Astrocyte of the cerebellum (primary cell): ENCODE measurements at regions not wholly inside any gene's neighbourhood (a gene's known extent, or its start where the extent isn't known, plus 50 kb on each side); places are given as distances from the start of the nearest gene placed in this dataset.

Experiments used
- DNase-seq: peaks from one replicate; pipeline ENCODE4 v3.0.0-alpha.2; 2011; ENCODE audit warnings: low read depth
- H3K4me3 ChIP-seq: 2 replicates; pipeline ENCODE4 v1.5.1; 2011; ENCODE audit warnings: mild to moderate bottlenecking, low read depth, low read length, moderate library complexity
- CTCF ChIP-seq: IDR thresholded peaks from 2 replicates; pipeline ENCODE4 v1.5.1; 2012; ENCODE audit warnings: low read length, low read depth, moderate library complexity, mild to moderate bottlenecking; ENCODE audit errors: missing control alignments
- in situ Hi-C: cut with HindIII; loops from 2 replicates; pipeline ENCODE4 v1.10.0; 2017; ENCODE audit warnings: low sequenced_read_pairs

DNA sequence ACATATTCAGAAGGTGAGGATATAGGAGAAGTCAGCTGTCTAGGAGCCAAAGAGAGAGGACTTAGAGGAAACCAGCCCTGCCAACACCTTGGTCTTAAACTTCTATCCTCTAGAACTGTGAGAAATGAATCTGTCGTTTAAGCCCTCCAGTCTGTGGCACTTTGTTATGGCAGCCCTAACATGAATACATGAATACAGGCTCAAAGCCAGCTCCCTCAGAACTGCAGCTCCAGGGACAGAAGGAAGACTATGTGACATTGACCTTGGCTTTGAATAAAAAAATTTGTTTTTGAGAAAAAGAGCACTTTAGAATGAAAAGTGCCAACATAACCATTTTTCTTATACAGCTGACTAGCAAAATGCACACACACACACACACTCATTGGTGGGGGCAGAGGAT, 110.9 kb upstream of the ATP2B2 start:
- DNase-seq: no peak
- no peak overlapping the region for H3K4me3 ChIP-seq
- no peak for TF ChIP-seq CTCF
- in situ Hi-C loops: no loop called here

DNA sequence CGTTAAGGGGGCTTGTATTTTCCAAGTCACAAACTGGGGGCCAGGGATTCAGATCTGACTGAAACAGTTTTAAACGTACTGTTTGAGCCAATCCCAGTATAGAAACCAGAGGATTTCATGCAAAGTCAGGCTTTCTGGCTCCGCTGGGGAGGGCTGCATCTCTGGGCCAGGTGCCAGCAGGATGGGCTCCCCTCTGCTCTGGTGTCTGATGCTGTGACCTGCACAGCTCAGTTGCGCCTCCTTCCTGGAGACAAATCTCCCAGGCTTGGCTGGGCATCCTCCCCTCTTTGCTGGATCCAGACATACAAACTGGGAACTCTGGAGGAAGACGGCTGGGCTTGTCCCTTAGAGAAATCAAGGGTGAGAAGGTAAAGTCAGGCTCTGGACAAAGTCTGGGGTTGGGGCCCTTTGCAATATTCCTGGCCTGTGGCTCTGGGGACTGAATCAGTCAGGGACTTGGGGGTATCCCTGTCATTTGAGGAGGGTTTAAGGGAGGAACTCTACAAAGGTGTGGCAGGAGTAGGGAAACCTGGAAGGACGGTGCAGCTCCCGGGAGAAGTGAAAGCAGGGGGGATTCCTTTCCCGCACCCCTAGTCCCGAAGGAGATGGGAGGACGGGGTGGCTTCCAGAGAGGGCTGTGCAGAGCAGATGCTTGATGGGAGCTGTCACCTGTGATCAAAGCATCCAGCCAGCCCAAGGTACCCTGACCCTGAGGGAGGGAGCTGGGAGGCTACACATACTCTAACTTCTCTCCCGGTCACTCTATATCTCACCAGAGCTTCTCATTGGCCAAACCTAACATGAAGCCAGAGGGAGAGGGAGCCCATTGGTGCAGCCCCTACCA, 114.8 kb upstream of the ATP2B2 start:
- TF ChIP-seq CTCF: no peak
- no peak for DNase-seq
- H3K4me3 ChIP-seq: no peak overlapping the region
- in situ Hi-C loops: no loop called here

DNA sequence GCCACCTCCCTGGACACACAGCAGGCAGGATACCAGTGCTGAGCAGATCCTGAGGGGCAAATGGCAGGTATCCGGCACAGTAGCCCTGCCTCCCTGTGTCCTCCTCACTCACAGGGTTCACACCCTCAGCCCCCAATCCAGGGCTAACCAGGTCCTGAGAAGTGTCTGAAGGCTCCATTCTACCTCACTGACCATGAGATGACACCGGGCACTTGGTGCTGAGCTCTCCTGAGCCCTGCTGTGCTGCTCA, 115.4 kb upstream of the ATP2B2 start:
- TF ChIP-seq CTCF: no peak
- in situ Hi-C loops: no loop called here
- DNase-seq: no peak
- H3K4me3 ChIP-seq: no peak overlapping the region

DNA sequence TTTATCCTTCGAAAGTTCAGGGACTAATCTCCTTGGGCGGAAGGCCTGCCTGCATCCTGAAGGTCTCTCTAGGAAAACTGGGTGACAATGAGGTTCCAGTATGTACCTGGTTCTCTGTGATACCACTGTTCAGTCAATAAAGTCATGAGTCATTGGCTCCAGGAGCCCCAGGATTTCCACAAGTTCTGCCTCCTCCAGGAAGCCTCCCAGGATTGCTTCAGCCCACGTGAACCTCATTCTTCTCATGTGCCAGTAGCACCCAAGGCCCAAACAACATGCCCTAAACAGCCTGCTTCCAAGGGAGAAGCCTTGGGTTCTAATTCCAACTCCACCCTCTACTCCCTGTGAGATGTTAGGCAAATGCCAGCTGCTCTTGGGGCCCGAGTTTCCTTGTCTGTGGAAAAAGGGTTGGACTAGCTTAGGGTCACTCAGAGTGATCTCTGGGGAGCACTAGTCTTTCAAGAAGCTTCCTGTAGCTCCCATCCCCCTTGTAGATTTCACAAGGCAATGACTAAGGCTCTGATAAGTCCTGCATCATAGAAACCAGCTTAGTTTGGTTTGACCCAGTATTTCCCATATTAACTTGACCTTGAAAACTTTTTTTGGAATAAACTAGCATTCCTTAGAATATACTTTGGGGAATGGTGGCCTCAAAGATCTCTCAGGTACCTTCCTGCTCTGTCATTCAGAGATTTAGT, 118.3 kb upstream of the ATP2B2 start:
- DNase-seq: no peak
- in situ Hi-C loops: no loop called here

GRCh38 chr3:10625323-10625722, 119.9 kb upstream of the ATP2B2 start:
- TF ChIP-seq CTCF: no peak
- no peak for DNase-seq
- in situ Hi-C loops: no loop called here
- H3K4me3 ChIP-seq: no peak overlapping the region

More for the DNA sequence above, 118.3 kb upstream of the ATP2B2 start:
- TF ChIP-seq CTCF: no peak
- no peak overlapping the region for H3K4me3 ChIP-seq

GRCh38 chr3:10627884-10628572, 122.6 kb upstream of the ATP2B2 start:
- TF ChIP-seq CTCF: no peak
- in situ Hi-C loops: no loop called here

More at GRCh38 chr3:10627884-10628572, 122.6 kb upstream of the ATP2B2 start:
- no peak overlapping the region for H3K4me3 ChIP-seq
- DNase-seq: no peak
